Left lung (tissue), 4 donors: ENCODE measurements at regions not wholly inside any gene's neighbourhood (a gene's known extent, or its start where the extent isn't known, plus 50 kb on each side); places are given as distances from the start of the nearest gene placed in this dataset.

Source experiments
- ATAC-seq: fragments of 200-7000 bp; cut with Tn5 transposase; one replicate; pipeline ENCODE4 v1.9.1; 2020; ENCODE audit warnings: moderate library complexity
- DNase-seq, 4 donors: peaks; one replicate each; pipeline ENCODE4 v3.0.0-alpha.2; 2013 to 2020
- H3K27ac ChIP-seq, 2 donors: fragments of 200-600 bp; sonication (generic) in 1 of 2; one replicate each; pipeline versions ENCODE4 v1.5.0 to v1.8.0; 2020 to 2021
- H3K27me3 ChIP-seq, 2 donors: fragments of 200-600 bp; sonication (generic) in 1 of 2; one replicate each; pipeline versions ENCODE4 v1.5.0 to v1.8.0; 2020 to 2021
- H3K36me3 ChIP-seq, 2 donors: fragments of 200-600 bp; sonication (generic) in 1 of 2; one replicate each; pipeline versions ENCODE4 v1.5.0 to v1.8.0; 2020 to 2021
- H3K4me1 ChIP-seq, 2 donors: fragments of 200-600 bp; one replicate each; pipeline ENCODE4 v1.8.0; 2021
- H3K4me3 ChIP-seq, 2 donors: fragments of 200-600 bp; sonication (generic) in 1 of 2; one replicate each; pipeline versions ENCODE4 v1.5.0 to v1.8.0; 2020 to 2021; ENCODE audit warnings: mild to moderate bottlenecking in 1 of 2
- H3K9me3 ChIP-seq, 2 donors: fragments of 200-600 bp; sonication (generic) in 1 of 2; one replicate each; pipeline versions ENCODE4 v1.5.0 to v1.8.0; 2020 to 2021
- CTCF ChIP-seq, 2 donors: fragments of 200-600 bp; sonication (generic) in 1 of 2; IDR thresholded peaks; one replicate each; pipeline versions ENCODE4 v1.5.0 to v1.8.0; 2021; ENCODE audit warnings: antibody characterized with exemption in 2 of 2
- intact Hi-C, 2 donors: fragments of 100-400 bp; cut with DNase I; formaldehyde crosslinking; loops; one replicate each; pipeline versions ENCODE4 v1.11.2 to v1.14.2; 2022
- donor health status: DM: no; HTN: yes; CAD: no.
- donor health status: DM: no; HTN: no; CAD: no.

GRCh38 chr1:58981392-58981791, 197.5 kb upstream of the JUN start:
- no peaks in the 10 kb centered on the region for H3K27me3 ChIP-seq
- DNase-seq (no peak), ATAC-seq (no peak)
- no peaks in the 10 kb centered on the region for H3K36me3 ChIP-seq
- no peaks in the 10 kb centered on the region for H3K9me3 ChIP-seq
- TF ChIP-seq CTCF (IDR thresholded peaks at IDR 0.05) = no peak
- intact Hi-C loops = no loop called here
- H3K4me3 ChIP-seq = no peak overlapping the region
- no peak overlapping the region for H3K27ac ChIP-seq
- no peaks in the 10 kb centered on the region for H3K4me1 ChIP-seq

GRCh38 chr1:58982259-58982998, 198.6 kb upstream of the JUN start:
- no peak for TF ChIP-seq CTCF (IDR thresholded peaks at IDR 0.05)
- Histone ChIP-seq H3K27ac (no peak overlapping the region), H3K4me3 (no peak overlapping the region), H3K4me1 (no peaks in the 10 kb centered on the region), H3K9me3 (no peaks in the 10 kb centered on the region), H3K36me3 (no peaks in the 10 kb centered on the region), H3K27me3 (no peaks in the 10 kb centered on the region)
- intact Hi-C loops = no loop called here
- DNase-seq = peak in 1 of 4 donors; percentile 13
- ATAC-seq = no peak

- ATAC-seq (no peak), DNase-seq (no peak)
- no peak overlapping the region for H3K4me3 ChIP-seq
- no peak overlapping the region for H3K27ac ChIP-seq
- H3K27me3 ChIP-seq = no peaks in the 10 kb centered on the region
- no peaks in the 10 kb centered on the region for H3K36me3 ChIP-seq
- no peaks in the 10 kb centered on the region for H3K9me3 ChIP-seq
- intact Hi-C loops = no loop called here
- H3K4me1 ChIP-seq = no peaks in the 10 kb centered on the region
- TF ChIP-seq CTCF (IDR thresholded peaks at IDR 0.05) = no peak
Measured at GRCh38 chr1:58983162-58983561, 199.3 kb upstream of the JUN start.

GRCh38 chr1:58983633-58984245, 199.9 kb upstream of the JUN start:
- Histone ChIP-seq H3K36me3 (no peaks in the 10 kb centered on the region), H3K4me3 (no peak overlapping the region), H3K27ac (no peak overlapping the region), H3K4me1 (no peaks in the 10 kb centered on the region), H3K27me3 (no peaks in the 10 kb centered on the region), H3K9me3 (no peaks in the 10 kb centered on the region)
- DNase-seq (no peak), ATAC-seq (no peak)
- intact Hi-C loops = no loop called here
- TF ChIP-seq CTCF (IDR thresholded peaks at IDR 0.05) = no peak

- no peak for TF ChIP-seq CTCF (IDR thresholded peaks at IDR 0.05)
Measured at GRCh38 chr1:58986996-58987767, 203.3 kb upstream of the JUN start.

More at GRCh38 chr1:58986996-58987767, 203.3 kb upstream of the JUN start:
- H3K4me3 ChIP-seq = no peak overlapping the region
- no peaks in the 10 kb centered on the region for H3K27me3 ChIP-seq
- no peaks in the 10 kb centered on the region for H3K9me3 ChIP-seq
- intact Hi-C loops = no loop called here
- H3K4me1 ChIP-seq = no peaks in the 10 kb centered on the region
- no peak for ATAC-seq
- no peak overlapping the region for H3K27ac ChIP-seq
- no peak for DNase-seq
- no peaks in the 10 kb centered on the region for H3K36me3 ChIP-seq
